ENCODE measurements at regions not wholly inside any gene's neighbourhood (a gene's known extent, or its start where the extent isn't known, plus 50 kb on each side); places are given as distances from the start of the nearest gene placed in this dataset.

DNA sequence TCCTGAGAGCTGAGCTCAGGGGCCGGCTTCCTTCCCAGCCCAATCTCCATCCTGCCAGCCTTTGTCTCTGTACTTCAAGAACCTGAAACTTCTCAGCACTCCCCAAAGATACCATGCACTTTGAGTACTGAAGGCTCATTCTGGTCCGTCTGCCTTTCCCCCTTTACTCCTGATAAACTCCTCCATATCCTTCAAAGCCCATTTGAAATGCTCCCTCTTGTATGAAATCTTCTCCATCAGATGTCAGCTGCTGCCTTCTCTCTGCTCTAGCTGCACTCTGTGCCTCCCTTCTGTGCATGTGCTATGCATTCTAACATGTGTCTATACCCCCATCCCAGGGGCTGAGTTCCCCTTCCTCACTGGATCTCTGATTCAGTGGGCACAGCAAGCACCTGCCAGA, 52.1 kb downstream of the PITPNM2 start:
- TF ChIP-seq SUZ12 (IDR thresholded peaks at IDR 0.05): no peak
- no peak for TF ChIP-seq TARDBP (IDR thresholded peaks at IDR 0.05)
- no peak for TF ChIP-seq ARNT (IDR thresholded peaks at IDR 0.05)

All from HEK293T (cell line).